HG03066 (cell line): ENCODE measurements at regions not wholly inside any gene's neighbourhood (a gene's known extent, or its start where the extent isn't known, plus 50 kb on each side); places are given as distances from the start of the nearest gene placed in this dataset.

Source experiments
- ATAC-seq: cut with Tn5 transposase; IDR thresholded peaks from one replicate; pipeline ENCODE4 v1.9.1; 2021; ENCODE audit warnings: low read depth; ENCODE audit not compliant: unreplicated experiment

DNA sequence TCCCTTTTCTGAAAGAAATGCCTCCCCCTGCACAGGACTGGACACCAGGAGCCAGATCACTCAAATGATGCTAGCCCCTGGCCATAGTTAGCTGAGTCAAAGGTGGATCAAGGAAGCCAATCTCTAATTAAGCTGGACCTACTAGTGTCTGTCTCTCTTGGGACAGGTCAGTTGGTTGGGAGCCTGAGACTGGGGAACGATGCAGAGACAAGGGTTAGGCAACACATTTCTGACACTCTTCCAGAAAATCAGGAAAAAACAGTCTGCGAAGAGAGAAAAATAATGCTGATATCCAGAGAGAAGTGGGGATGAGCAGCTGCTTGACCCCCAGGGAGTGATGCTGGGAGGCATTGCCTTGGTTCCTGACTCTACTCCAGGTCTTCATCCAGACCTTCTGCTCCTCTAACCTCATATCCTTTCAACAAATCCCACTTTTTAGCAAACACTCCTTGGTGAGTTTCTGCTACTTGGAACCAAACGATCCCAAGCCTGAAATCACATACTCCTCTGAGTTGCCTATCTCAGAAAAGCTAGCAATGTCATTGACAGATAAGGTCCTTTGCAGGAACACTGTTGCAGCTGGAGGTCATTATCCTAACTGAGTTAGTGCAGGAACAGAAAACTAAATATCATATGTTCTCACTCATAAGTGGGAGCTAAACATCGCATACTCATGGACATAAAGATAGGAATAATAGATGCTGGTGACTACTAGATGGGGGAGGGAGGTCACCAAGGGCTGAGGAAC, 369.7 kb downstream of the COG6 start:
- ATAC-seq = no peak

DNA sequence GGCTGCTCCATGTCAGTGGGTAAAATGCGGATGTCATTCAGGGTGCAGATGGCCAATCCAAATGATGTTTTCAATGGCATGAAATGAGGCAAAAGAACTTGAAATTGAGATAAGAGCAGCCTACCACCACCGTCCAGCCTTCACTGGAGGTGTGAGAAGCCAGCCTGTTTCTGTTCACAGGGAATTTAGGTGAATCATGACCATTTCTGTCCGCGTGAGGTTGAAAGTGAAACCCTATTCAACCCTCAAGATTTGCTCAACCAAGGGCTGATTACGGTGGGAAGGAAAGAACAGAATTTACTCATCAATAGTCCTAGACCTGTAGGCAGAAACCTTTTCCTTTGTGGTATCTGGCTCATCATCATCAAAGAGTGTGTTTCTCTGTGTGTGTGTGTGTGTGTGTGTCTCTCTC, 370.7 kb downstream of the COG6 start:
- ATAC-seq = peak; percentile 88

DNA sequence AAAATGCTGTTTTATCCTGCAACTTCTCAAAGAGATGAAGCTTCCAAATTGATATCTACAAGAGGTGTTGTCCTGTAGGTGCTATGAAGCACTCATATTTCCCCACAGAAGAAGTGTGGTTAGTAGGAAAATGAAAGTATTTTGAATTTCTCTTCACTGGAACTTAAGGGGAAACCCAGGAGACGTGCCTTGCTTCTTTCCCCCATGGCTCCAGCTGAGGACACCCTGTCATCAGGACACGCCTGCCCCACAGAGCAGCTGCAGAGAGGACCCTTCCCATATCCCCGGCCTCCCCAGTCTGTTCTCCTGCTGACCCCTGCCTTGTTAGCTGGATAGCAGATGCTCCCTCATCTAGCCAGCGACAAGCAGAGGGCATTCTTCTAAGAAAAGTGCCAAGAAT, 371.3 kb downstream of the COG6 start:
- ATAC-seq = peak; percentile 22

DNA sequence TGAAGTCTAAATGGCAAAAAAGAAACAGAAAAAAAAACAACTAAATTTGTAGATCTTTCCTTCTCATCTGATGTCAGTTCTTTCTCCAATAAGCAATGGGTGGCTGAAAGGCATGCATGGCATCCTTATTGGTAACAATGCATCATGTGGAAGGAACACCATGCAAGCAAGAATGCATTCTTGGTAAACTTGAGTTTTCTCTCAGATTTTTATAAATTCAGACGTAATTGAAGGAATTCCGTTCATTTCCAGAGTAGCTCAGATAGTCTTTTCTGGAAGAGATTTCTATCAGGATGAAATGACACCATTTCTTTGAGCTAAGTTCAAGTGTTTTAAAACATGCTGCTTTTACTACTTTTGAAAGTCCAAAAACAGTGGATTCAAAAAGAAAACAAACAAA, 373.0 kb downstream of the COG6 start:
- ATAC-seq = no peak

DNA sequence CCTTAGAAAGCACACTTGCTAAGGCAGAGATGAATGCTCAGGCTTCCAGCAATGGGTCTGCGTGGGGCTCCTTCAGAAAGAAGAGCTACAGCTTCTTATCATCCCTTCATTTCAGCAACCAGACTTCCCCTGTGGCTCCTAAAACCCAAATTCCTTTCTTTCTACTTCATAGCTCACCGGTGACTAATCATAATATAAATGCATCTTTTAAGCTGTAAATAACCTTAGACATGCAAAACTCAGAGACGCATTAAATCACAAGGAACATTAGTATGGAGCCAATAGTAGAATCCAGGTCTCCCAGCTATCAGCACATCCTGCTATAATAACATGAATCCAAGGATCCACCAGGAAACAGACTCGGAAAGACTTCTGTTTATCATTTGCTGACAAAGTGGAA, 375.6 kb downstream of the COG6 start:
- ATAC-seq = no peak

DNA sequence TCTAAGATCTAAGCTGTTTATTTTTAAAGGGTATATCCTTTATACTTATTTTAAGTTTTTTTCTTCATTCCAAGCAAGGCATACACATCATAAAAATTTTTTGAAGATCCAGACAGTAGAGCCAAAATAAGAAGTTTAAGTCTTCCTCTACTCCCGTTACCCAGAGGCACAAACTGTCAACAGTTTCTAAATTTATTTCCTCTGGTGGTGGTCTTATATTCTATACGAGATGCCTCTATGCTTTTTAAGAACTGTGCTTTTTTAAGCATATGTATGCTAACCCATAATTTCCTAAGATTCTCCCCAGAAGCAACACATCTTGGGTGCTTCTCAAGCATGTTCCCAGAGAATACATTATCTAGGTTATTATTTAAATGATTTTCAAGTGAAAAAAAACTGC, 383.6 kb downstream of the COG6 start:
- ATAC-seq = no peak

DNA sequence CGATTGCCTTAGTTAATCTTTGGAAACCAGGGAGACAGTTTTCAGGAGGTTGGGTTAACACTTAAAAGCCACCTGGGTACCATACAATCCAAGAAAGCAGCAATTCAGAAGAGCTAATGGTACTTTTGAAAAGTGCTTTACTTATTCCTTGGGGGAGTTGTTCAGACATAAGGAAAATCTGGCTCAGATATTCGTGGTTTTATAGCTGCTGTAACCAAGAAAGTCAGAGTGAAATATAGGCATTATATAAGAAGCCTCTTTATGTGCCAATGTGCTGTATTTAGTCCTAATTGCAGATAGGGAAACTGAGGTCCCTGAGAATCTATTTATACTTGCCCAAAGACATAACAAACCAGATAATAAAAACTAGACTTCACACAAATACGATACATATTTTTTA, 387.5 kb downstream of the COG6 start:
- no peak for ATAC-seq

DNA sequence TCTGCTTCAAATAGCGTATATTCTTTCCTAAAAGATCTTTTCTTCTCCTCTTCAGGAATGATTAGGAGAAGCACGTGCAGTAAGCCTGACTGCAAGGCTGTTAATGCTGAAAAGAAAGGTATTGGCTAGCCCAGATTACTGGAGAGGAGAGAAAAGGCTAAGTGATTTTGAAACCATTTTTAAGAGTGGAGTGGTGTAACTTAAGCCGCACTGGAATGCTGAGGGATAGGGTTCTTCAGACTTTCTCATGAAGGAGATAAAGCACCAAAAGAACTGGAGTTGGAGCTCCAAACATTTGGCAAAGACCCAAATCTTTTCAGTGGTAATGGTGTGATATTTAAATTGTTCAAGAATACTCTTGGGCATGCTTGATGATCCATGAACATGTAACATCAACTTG, 388.3 kb downstream of the COG6 start:
- no peak for ATAC-seq

DNA sequence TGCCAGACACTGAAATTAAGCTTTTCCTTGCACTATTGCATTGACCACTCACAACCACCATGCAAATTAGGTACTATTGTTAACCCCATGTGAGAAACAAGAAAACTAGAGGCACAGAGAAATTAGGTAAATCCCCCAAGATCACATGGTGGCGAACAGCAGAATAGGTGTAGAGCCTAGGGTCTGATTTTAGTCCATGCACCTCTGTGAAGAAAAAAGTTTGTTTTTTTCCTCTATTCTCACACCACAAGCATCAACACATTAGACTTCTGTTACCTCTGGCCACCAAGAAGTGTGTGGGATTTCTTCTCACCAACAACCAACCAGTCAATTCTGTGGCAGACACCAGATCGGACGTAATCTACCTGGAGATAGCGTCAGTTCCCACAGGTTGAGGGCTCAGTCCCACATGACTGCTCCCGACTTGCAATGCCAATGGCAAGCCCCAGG, 391.9 kb downstream of the COG6 start:
- ATAC-seq = peak; percentile 92

DNA sequence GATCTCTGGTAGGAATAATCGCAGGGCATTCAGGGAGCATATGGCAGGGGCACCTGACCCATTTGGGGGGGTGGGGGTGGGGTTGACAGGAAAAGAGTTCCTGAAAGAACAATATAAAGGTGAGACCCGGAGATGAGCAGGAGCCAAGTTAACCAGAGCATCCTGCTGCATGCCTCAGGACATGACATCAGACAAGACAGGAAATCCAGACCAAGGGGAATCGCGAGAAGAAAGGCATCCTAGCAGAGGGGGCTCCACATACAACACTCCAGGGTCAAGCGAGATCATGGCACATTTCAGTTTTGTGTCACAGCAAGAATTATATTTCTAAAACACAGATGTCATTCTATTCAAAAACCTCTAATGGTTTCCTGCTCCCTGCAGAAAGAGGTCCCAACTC, 393.1 kb downstream of the COG6 start:
- no peak for ATAC-seq

DNA sequence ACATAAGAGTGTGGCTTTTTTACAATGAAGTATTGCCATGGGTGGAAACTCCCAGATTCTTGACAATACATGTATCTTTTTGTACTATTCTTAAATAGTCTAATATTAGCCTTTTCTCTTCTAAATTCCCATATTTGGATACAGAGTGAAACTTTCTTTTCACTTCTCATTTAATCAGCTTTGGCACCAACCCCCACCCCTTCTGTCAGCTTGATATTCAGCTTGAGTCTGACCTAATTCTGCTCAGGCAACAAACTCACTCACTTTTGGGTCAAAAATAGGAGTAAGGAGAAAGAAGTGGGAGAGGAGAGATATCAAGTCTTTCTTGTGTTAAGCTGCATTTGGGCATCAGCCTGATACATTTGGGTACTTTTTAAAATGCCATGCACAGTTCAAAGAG, 397.5 kb downstream of the COG6 start:
- no peak for ATAC-seq

DNA sequence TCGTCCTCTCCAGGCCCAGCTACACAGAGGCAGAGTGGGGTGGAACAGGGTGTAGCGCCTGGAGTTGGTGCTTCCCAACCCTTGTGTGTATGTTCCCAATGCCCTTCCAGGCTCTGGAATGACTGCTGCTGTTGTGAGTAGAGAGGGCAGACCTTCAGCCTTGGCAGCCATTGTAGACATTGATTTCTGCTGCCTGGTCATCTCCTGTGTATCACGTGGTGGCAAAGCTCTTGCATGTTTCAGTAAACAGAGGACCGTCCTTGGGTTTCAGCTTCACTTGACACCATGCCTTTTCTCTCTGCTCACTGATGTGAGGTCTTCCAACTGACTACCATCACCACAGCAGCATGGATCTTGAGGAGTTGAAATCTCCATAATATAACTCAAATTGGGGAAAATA, 397.9 kb downstream of the COG6 start:
- ATAC-seq = no peak

DNA sequence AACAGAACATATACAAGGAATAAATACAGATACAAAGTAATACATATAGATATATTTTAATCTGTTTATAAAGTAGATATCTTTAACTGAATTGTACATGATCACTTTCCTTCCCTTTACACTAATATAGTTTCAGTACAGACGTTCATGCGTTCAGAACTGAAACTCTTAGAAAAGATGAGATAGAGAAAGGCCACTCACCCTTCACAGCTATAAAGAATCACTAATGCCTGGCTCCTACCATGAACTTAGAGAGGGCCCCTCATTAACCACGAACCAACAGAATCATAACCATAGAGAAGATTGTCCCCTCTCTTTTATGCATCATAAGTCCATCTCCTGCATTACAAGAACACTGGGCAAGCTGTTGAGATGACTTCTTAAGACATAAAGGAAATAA, 399.0 kb downstream of the COG6 start:
- peak; percentile 55 for ATAC-seq

DNA sequence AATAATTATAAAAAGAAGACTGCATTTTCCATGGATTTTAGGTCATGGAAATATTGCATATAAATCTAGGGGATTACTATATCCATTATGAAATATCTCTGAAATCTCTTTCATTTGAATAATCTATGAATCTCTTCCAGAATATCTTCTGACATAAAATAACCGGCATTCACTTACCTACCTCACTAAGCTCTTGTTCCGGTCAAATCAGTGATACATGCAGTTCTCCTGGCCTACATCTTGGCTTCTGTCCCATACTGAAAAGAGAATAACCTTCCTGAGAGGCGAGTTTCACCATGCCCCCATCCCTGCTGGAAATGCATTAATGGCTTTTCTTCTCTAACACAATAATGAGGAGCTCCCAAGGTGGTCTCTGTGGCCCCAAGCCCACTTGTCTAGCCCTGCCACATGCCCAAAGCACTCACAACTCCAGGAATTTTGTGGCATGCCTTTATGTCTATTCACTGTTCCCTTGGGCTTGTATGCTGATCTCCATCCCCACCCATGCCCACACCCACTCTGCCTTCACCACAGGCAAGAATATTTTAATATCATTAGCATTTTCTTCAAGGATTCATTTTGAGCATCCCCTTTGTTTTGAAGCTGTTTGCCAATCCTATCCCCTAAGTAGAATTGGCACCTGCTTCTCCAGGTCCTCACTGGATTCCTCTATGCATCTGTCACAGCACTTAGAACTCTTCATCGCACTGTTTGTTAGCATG, 401.6 kb downstream of the COG6 start:
- ATAC-seq = no peak

DNA sequence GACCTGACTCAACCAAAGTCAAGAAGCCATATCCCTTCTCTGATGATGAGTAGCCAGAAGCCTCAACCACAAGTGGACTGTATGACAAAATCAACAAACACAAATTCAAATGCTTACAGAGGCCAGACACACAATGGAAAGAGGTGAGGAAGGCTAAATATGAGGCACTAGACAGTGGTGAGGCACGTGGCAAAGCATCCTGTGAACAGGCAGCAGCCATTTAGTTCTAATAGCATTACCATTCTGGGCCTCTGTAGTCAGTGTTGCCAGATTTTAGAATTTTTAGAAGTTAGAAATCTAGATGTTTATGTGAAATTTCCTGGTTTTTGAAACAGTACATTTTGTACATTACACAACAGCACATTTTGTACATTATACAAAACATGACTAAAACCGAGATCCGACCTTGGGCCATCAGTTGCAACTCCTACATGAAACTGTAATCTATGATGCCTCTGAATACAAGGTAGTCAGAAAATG, 403.3 kb downstream of the COG6 start:
- peak; percentile 45 for ATAC-seq

DNA sequence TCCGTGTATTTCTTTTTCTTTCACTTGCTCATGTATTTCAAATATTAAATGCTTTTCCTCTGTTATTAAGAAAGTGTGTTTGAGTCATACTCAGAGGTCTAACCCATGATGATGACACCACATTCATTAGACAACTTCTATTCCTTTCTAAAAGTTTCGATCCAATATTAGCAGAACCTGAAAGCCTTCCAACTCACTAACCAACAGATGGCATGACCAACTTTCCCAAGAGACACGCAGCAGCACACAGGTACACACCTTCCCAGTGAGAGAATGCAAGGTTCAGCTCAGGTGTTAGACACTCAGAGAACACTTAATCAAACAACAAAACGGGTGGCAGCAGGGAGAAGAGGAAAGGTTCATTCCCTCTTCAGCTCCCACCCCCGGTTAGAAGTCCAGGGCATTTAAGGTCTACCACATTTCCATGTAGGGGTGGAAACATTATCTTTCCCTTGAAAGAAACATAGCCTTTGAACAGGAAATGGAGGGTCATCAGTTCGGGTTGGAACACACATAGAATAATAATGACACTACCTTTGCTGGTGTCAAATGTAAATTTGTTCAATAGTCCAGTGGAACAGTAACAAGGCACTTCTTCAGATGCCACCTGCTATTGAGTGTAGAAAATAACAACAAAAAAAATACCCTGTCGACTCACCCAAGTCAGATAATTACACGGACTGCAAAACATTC, 404.2 kb downstream of the COG6 start:
- no peak for ATAC-seq

DNA sequence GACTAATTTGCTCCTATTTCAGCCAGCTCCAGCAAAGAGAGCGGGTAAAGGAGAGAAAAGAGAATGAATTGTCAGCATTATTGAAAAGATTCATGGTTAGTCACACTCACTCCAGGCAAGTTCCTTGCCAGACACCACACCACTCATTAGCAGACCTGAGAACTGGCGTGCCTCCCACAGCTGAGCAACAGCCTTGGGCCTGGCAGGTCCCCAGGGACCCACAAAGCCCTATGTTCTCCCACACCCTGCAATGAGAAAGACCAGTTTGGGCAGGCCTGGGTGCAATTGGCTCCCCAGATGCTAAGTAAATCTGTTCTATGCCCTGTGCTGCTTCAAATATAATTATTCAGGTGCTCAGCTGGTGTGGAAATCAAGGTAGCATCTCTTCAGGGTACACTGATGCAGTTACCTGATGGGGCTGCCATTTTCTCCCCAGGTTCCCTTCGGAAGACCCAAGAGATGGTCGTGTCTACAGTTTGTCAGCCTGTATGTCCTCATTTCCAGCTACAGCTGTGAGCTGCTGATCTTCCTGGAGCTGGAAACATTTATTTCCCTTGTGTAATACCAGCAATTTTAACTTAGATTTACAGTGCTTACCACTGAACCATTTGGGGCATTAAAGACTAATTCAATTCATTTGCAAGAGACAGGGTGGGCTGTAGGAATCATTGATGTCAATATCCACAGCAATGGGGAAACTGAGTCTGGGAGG, 405.0 kb downstream of the COG6 start:
- peak; percentile 76 for ATAC-seq

DNA sequence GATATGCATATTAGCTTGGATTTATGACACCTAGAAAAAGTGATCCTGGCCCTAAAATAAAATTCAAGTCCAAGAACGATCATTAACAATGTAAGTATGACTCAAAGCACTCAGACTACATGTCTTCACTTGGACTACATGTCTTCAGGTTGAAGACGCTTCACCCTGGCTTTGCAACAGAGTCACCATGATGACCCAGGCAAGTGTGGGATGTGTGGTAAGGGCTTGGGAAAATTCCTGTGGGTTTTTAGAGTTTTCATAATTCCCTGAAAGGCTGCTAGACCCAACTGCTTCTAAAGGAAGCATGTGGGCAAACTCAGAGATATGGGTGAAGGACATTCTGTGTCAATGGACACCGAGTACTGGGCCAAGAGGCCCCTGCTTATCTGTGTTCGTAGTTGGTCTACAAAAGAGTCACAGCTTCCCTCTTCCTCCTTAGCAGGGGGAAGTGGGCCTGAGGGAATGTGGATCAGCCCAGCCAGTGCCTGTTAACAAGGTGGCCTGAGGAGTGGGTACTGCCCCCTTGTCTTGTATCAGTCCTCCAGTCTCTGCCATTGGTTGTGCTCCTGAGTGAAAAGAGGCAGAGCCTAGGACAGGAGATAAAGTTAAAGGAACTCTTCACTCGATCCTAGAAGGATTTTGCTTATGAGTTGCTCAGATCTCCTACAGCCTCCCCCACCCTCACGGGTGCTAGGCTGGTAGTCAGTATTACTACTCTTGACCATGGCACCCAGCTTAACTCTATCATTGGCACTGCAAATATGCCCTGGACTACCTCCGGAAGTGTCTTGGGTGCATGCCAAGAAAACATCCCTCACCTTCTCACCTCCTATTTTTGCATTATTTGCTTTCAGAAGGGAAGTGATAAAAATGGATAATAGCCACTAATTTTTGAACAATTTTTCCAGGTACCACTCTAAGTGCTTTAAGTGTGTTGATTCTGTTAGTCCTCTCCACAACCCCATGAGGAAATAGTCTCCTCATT, 406.3 kb downstream of the COG6 start:
- ATAC-seq = no peak

DNA sequence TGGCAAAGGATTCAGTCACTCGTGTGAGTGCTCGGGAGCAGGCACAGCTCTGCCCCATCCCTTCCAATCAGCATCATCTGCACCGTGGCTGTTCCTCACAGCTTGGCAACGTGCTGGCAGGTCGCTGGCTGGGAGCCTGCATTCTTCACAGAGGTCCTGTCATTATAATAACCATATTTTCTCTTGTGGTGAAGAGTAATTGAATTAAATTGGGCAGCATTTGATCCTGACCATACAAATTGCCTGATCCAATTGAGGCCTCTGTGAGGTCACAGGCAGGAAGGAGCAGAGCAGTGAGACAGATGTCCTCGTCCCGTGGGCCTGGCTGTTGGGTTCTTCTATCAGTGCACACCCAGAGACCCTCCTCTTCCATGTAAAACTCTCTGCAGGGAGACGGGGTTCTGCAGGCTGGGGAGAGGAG, 407.8 kb downstream of the COG6 start:
- ATAC-seq = no peak

DNA sequence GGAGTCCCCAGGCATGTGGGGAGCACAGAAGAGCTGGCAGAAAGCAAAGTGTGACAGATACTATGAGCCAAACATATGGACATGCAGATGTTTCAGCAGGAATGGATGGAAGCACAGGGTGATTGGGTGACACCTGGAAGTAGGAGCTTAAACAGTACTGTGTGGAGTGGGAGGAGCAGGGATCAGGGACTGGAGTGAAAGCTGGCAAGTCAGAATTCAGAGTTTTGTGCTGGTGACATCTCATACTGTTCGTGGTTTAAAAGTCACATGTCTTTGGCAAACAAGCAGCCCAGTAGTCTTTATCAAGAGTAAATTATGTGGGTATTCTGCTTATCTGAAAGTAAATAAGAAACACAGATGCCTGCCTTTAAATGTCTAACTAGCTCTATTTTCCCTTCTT, 408.2 kb downstream of the COG6 start:
- no peak for ATAC-seq
